Activated CD8-positive, alpha-beta memory T cell treated with anti-CD3 and anti-CD28 coated beads for 4 hours (primary cell): ENCODE measurements at regions not wholly inside any gene's neighbourhood (a gene's known extent, or its start where the extent isn't known, plus 50 kb on each side); places are given as distances from the start of the nearest gene placed in this dataset.

Source experiments
- DNase-seq, 2 donors: peaks; one replicate each; pipeline ENCODE4 v3.0.0-alpha.2; 2020; ENCODE audit warnings: low read depth in 2 of 2

DNA sequence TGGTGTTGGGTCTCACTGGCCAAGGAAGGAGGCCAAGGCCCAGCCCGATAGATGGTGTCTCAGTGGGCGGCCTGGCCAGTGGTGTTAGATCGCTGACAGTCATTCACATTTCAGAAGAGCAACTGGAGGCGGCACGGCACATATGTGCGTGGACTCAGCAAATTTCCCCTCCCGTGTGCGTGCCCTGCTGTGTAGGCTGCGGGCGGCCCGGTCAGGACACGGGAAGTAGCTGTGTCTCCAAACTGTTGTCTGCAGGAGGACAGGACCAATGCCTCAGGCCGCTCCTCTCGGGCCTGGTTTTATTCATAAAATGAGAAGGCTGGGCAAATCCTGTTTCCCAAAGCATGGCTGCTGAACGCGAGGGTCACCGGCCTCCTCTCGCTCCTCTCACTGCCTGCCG lies 711.7 kb downstream of the BRD1 start:
- DNase-seq, result no peak

DNA sequence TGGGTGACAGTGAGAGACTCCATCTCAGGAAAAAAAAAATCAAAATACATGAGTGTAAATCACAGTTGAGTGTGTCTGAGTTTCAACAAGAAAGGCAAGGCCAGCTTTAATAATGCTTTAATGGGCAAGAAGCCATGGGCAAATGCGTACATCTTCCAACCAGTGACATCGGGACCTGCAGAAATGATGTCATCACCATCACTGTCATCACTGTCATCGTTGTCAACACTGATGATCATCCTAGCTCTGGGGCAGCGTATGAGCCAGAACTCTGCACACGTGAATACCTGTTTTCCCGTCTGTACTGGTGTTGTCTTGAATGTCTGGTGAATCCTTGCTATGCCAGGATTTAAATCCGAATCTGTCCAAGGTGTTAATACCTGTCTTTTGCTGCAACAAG lies 712.5 kb downstream of the BRD1 start:
- DNase-seq, result no peak

DNA sequence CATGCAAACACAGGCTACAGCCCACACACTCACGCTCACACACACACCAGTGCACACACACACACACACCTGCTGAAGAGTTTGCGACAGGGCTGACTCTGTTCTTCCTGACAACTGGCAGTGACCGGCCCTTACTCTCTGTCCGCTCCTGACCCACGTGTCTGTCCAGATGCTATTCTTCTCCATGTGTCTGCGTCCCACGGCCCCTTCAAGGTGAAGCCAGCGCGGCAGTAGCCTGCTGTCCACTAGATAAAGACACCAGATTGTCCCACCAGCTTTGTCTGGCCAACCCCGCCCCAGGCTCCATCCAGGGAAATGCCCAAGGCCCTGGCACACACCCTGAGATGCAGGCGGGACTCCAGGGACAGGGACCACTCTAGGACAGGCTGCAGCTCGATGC lies 713.9 kb downstream of the BRD1 start:
- DNase-seq, result no peak

DNA sequence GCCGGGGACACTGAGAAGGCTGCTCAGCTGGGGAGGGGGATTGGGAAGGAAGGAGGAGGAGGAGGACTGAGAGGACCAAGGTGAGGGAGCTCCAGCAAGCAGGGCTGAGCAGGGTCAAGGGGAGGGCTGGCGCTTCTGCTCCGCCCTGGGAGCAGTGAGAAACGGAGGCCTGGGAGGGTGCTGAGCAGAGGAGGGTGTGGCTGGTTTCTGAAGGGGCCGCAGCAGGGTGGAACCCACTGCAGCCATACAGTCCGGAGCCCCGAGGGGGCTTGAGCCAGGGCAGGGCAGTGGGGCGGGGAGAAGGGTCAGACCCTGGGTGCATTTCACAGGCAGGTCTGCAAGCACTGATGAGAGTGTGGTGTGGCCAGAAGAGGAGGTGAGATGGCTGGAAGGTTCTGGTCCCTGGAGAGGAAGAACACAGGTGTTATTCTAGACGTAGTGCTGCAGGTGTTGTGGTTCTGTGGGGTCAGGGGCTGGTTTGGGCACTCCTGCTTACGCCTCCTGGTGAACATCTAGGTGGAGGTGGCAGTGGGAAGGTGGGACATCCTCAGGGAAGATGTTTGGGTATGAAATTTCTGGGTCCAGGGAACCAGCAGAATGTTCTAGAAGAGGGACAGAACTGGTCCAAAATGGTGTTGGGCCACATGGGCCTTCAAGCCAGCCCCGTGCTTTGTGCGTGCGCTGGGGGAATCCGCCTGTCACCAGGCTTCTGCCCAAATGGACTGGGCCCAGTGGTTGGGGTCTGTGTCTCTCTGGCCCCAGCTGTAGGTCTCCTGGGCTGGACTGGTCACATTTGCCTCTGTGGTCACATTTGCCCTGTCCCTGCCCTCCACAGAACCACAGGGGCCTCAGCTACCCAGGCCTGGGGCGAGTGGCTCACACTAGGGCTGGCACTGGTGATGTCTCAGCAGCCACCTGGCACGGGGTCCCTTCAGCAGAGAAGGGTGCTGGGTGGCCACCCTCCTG lies 714.7 kb downstream of the BRD1 start:
- no peak for DNase-seq

DNA sequence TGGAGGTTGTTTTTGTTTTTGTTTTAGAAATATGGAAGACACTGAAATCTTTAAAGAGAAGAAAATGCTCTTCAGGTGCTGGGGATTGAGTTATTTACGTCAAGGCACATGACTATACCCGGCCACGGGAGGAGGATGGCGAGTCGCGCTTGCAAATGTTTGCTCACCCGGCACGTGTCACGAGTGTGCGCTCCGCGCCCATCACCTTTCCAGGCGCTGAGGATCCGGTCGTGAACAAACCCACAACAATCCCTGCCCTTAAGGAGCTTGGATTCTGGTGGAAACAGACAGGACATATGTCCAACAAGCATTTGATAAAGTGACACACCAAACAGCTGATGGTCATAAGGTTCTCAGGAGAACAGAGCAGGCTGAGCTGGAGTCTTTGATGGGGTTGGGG lies 715.5 kb downstream of the BRD1 start:
- no peak for DNase-seq

DNA sequence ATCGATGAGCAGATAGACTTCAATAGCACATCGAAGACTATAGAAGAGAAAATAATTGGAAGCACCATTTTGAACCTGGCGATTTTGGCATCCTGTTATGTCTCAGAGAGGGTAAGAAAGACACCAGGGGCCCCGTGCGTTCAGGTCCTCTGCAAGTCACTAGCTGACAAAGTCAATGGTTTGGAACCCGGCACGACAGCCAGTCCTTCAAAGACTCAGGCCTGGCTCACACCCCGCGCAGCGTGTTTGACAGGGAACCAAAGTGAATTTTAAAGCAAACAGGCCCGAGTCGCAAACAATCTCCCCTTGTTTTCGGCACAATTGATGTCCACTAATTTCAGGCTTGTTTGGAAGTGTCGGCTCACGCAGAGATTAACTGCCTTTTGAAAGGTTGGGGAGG lies 716.6 kb downstream of the BRD1 start:
- no peak for DNase-seq

DNA sequence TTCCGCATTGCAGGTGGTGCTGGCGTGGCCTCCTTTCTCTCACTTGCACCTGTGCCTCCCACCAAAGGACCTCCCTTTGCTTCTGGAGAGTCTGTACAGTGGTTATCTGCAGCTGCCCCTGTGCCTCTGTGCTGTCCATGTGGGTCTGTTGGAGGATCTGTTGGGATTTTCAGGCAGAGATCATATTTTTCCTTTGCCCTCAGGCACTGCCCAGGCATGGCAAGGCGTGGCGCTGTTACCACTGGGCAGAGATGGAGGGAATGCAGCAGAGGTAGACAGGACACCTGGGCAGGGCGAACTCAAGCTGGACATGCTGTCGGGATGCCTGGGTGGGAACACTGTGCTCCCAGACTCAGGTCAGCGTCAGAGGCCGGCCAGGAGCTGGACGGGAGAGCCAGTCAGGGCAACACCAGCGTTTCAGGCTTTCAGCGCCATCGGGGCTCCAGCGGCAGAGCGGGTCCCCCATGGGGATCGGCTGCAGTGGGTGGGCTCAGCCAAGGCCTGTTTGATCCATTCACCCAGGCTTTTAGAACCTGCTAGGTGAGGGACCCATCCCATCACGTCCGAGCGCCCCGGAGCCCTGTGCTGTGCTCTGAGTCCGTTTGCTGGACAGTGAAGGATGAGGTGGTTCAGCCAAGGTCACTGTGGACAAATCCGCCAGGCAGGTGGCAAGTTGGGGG lies 718.9 kb downstream of the BRD1 start:
- DNase-seq, result no peak

DNA sequence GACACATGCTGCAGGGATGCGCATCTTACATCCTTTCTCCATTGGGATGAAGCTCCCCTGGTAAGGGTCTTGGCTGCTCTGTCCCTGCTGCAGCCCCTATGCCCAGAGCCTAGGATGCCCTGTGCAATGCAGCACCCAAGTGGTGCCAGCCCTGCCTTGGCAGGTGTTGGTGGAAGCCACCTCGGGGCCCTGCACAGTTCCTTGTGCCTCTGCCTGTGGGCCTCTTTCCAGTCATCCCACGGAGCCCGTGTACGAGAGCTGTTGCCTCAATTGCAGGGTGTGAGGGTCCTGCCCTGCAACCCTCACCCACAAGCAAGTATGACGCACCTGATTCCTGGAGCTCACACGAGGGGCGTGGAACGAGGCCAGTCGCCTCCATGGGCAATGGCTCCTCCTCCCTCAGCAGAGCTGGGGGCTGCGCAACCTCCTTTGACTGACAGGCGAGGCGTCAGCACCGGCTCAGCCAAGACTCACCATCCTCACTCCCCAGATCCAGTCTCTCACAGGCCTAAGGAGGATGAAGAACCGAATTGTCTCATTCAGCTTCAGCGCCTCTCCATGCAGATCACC lies 719.6 kb downstream of the BRD1 start:
- no peak for DNase-seq

DNA sequence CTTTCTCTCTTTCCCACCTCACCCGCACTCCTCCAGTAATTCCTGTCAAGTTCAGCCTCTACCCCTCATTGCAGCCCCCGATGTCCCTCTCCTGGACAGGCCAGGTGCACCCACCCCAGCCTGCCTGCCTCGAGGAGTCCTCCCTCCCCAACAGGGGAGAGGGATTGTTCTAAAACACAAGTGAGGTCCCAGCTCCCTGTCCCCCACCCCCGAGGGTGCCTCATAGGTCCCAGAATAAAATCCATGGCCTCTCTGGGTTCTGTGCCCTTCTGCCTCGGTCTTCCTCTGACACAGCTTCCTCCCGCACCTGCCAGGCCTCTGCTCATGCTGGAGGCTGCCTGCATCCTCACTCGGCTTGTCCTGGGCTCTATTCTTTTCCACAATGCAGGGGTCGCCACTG lies 720.1 kb downstream of the BRD1 start:
- no peak for DNase-seq

DNA sequence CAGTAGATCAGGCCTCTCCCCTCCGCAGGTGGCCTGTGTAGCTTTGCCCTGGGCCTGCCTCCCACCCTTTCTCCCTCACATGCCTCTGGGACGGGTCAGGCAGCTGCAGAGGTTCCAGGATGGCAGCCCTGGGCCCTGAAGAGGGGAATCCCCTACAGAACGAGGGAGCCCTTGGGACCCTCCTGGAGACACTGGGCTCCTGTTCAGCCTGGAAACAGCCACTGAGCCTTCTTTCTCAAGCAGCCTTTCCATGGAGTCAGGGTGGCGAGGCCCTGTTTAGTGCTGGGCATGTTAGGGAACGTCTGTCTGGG lies 720.9 kb downstream of the BRD1 start:
- no peak for DNase-seq

DNA sequence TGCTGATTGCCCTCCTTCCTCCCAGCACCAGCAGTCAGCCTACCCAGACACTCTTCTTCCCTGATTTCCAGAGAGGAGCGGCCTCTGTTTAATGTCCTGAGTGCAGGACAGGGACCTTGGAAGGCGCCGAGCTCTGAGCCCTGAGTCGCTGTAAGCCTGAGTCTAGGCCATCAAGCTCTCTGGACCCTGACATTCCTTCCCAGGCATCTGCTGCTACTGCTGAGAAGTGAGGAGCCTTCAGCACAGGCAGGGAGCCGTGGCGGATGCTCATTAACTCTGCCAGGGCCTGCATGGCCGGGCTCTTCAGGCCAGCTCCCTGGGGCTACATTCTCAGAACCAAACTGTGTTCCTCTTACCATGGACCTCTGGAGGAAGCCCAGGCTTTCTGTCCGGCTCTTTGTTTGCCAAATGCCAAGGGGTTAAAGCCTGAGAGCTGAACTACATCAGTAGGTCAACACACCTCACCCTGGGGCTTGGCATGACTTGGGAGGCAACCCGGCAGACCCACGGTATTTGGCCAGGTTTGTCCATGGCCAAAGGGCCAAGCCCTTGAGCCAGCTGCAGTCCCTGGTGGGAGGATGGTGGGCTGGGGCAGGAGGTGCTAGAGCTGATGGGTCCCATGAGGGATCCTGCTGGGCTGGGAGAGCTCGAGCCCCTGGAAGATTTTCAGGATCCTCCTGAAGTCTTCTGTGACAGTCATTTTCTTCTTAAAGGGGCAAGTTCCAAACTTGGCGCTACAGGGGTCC lies 721.4 kb downstream of the BRD1 start:
- no peak for DNase-seq

DNA sequence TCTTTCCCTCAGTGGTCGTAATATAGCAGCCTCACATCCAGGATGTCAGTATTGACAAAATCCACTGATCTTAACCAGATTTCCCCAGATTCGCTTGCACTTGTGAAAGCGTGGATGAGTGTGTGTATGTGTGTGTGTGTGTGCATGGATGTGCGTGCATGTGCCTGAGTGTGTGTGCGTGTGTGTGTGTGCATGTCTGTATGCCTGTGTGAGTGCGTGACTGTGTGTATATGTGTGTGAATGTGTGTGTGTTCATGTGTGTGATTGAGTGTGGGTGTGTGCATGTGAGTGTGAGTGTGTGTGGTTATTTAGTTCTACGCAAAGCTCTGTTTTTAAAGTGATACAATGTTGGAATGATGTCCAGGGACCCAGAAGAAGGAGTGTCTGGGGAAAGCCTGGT lies 723.2 kb downstream of the BRD1 start:
- DNase-seq, result no peak

DNA sequence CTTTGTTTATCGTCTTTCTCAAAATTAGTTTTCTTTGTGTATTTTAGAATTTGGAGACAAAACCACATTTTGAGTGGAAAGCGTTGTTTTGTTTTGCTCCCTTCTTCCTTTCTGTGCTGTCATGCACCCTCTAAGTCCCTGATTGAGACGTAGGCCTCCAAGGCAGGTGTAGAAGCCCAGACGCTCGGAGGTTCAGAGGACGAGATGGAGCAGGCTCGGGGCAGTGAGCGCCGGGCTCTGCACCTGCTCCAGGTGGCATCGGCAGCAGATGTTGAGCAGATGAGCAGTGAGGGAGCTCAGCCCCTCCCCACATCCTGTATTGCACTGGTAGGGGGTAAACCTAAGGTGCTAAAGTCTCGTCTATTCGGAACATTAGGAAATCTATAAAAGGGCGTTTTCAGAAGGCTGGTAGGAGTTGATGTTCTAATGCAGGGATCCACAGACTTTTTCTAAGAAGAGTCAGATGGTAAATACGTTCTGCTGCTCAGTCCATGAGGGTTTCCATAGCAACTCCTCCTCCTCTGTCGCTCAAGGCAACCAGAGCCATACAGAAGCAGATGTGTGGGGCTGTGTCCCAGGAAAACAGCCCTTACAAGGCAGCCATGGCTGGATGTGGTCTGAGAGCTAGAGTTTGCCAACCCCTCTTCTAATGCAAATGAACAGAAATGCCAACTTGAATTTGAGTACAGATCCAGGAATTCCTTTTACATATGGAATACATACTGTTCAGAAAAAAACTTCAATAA lies 724.2 kb downstream of the BRD1 start:
- no peak for DNase-seq

DNA sequence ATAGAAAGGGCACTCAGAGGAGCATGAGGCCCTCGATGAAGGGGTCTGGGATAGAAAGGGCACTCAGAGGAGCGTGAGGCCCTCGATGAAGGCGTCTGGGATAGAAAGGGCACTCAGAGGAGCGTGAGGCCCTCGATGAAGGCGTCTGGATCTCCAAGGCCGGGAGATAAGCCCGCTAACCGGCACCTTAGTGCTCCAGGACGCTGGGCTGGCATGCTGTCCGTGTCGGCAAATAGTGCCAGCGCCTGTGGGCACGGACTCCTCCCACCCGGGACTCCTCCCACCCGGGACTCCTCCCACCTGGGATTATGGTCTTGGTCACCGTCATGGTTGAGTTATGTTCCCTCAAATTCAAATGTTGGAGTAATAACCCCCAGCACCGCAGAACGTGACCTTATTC lies 725.3 kb downstream of the BRD1 start:
- DNase-seq, result no peak

DNA sequence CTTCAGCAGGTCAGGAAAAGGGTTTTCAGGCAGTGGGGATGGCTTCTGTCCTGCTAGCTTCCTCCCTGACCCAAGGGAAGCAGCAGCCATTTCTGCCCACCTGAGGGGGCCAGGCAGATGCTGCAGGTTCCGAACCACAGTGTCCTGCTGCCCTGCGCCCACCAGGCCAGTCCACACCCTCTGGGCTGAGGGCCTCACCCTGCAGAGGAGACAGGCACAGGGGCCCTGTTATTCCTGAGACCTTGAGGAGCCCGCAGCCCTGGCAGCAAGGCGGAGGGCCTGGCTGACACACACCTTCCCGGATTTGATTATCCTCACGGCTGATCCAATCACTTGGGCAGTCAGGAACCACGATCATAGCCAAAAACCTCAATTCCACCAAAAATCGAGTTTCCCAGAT lies 725.8 kb downstream of the BRD1 start:
- no peak for DNase-seq

DNA sequence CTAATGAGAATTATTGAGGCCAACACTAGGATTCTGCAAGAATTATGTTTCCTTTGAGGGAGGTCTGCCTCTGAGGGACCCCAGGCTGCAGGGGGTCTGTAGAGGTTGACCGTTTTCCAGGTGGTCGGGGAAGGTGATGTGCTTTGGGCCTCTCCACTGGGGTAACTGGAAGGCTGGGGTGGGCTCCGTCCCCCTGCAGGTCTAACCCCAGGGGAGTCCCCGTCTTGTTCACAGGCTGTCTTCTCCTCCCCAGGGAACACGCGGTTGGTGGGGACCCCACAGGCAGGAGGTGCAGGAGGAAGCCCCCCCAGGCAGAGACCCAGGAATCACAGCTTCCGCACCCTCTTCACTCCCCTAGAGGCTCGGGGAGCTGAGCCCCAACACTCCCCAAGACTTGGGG lies 726.4 kb downstream of the BRD1 start:
- no peak for DNase-seq

DNA sequence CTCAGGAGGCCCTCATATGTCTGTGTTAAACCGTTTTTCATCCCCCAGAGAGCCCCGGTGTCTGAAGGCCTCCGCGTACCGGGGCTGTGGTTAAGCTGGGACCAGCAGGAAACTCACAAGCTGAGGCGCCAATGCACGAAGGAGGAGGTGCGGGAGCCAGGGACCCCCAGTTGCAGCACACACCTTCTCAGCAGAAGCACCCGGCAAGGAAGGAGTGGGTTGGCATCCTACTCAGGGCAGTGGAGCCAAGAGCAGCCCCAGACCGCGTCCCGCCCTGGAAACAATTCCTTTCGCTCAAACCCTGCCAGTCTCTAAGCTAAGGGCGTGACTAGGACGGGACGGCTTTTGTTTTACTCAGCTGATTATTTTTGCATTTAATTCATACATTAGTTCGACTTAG lies 726.9 kb downstream of the BRD1 start:
- no peak for DNase-seq

DNA sequence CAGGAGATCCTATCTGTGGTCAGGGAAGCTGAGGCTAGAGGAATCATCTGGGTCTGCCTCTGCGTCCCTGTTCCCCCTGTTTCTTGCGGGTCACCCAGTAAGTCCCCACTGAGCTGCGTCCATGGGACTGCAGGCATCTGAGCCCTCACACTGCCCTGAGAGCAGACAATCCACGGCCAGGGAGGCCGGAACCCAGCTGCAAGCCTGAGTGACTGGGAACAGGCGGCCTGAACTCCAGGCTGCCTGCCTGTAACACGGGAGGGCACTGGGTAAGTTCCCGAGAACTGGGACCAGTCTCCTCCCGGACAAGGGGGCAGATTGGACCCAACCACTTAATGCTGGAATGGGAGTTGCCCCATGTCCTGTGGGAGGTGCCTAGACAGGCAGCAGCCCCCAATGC lies 727.4 kb downstream of the BRD1 start:
- DNase-seq, result no peak

DNA sequence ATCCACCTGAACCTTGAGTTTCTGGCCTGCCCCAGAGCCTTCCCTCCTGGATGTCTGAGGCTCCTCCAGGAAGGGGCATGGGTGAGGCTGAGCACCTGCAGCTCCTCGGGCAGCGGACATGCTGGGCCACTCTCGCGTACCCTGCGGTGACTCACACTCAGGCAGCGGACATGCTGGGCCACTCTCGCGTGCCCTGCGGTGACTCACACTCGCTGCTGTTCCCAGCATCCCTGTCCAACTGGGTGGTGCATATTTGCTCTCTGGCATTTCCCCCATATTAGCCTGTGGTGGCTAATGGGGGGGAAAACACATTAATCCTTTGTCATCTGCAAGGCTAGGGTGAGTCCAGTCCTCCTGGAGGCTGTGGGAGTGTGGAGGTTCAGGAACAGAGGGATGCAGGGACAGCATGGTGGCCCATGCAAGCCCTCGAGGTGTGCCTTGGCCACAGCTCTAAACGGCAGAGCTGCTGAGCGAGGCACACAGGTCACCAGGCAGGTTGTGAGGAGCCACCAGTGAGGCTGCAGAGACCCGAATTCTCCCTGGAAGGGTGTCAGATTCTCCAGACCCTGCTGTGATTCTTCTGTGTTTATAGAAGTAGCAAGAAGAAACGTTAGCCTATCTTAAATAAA lies 728.1 kb downstream of the BRD1 start:
- no peak for DNase-seq

DNA sequence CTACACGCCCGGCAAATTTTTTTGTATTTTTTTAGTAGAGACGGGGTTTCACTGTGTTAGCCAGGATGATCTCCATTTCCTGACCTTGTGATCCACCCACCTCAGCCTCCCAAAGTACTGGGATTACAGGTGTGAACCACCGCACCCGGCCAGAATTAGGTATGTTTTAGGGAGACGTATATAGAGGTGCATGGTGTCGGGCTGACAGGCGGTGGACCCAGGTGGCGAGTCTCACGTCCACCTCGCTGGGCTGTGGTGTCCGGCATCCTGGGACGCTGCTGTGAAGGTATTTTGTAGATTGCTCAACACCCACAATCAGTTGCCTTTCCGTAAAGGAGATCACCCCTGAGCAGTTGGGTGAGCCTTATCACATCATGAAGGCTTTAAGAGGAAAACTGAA lies 728.6 kb downstream of the BRD1 start:
- no peak for DNase-seq

DNA sequence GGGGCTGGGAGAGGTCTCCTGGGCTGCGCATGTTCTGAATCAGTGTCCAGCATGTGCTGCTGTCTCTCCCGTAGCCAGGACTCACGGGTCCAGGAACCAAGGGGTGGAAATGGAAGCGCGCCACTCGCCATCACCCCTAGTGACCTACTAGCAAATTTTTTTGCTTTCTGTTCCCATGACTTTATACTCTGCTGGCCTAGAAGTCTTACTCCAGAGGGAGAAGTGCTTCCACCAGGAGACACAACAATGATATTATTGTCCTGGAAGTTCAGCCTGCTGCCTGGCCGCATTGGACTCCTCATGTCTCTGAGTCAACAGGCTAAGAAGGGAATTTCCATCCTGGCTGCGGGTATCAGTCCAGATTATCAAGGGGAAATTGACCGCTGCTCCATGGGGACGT lies 729.7 kb downstream of the BRD1 start:
- DNase-seq, result no peak
